ENCODE measurements at regions not wholly inside any gene's neighbourhood (a gene's known extent, or its start where the extent isn't known, plus 50 kb on each side); places are given as distances from the start of the nearest gene placed in this dataset.
A peak's percentile ranks its signal among the peaks of the same experiment; 100 is the strongest.

DNA sequence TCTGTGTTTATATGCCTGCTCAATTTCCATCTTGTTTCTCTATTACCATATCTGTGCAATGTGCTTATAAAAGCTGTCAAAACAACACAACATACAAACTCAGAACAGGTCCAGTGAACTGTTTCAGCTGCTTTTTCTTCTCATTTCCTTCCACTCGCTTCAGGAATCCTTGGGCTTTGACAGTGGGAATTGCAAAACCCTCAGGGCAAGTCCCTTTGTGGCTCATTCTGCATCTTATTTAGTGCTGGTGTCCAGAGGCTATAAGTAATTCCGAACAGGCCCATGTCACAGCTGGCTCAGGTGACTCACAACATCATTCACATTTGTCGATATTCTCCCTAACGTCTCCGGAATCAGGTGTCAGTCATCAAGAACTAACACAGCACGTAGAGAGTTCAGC, 309.9 kb upstream of the ZNF521 start:
- H3K9me3 ChIP-seq (ENCODE audit: control insufficient read depth, insufficient read depth, low read length) = no peaks in the 10 kb centered on the region; the same call in 1 of the 2 replicates
- H3K27me3 ChIP-seq (ENCODE audit: control insufficient read depth, insufficient read depth, low read length) = no peaks in the 10 kb centered on the region
- POLR2A ChIA-PET = no interaction called here
- CTCF ChIA-PET = no interaction called here
- DNase-seq (ENCODE audit: low read depth, low spot score) = no peak
- TF ChIP-seq, protein P1, sequence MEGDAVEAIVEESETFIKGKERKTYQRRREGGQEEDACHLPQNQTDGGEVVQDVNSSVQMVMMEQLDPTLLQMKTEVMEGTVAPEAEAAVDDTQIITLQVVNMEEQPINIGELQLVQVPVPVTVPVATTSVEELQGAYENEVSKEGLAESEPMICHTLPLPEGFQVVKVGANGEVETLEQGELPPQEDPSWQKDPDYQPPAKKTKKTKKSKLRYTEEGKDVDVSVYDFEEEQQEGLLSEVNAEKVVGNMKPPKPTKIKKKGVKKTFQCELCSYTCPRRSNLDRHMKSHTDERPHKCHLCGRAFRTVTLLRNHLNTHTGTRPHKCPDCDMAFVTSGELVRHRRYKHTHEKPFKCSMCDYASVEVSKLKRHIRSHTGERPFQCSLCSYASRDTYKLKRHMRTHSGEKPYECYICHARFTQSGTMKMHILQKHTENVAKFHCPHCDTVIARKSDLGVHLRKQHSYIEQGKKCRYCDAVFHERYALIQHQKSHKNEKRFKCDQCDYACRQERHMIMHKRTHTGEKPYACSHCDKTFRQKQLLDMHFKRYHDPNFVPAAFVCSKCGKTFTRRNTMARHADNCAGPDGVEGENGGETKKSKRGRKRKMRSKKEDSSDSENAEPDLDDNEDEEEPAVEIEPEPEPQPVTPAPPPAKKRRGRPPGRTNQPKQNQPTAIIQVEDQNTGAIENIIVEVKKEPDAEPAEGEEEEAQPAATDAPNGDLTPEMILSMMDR (IDR thresholded peaks at IDR 0.05; ENCODE audit: low read depth, low read length) = no peak
- no peak overlapping the region for H3K27ac ChIP-seq (ENCODE audit: low read depth, low read length)
- H3K4me3 ChIP-seq (ENCODE audit: low read depth, low read length) = no peak overlapping the region

DNA sequence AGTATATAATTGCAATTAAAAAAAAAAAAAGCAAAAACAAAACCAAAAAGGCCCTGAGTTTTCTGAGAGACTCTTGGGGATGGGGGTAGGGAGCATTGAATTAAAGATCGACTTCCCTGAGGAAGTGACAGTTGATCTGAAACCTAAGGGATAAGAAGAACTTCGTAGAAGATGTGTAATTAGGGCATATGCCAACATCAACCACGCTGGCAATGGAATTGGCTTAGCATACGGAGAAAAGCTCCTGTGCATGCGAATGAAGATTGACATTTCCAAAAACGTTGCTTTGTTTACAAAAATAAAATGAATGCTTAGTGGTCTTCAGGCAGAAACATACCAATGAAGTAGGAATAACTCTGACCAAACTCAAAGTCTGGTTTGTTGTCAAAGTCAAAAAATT, 307.6 kb upstream of the ZNF521 start:
- CTCF ChIA-PET = no interaction called here
- Histone ChIP-seq H3K4me3 (ENCODE audit: low read depth, low read length) (no peak overlapping the region), H3K27ac (ENCODE audit: low read depth, low read length) (no peak overlapping the region), H3K9me3 (ENCODE audit: control insufficient read depth, insufficient read depth, low read length) (no peaks in the 10 kb centered on the region; the same call in 1 of the 2 replicates), H3K27me3 (ENCODE audit: control insufficient read depth, insufficient read depth, low read length) (no peaks in the 10 kb centered on the region)
- TF ChIP-seq, protein P1 (IDR thresholded peaks at IDR 0.05; ENCODE audit: low read depth, low read length) = no peak
- DNase-seq (ENCODE audit: low read depth, low spot score) = no peak
- POLR2A ChIA-PET = no interaction called here

DNA sequence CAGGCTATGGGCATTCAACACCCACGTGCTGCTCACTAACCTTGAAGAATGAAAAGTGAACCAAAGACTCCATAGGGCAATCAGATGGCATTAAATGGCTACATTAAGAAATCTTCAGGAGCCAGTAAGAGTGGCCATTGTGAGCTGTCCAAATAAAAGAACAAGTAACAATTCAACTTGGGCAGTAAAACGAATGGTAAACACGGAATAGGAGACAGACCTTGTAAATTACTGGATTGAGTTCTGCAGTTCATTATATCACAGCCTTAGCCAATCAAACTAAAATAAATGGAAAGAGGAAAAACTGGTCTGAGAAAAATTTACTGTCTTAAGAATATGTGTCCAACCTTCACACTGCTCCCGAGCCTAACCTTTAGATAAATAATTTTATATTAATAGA, 306.5 kb upstream of the ZNF521 start:
- Histone ChIP-seq H3K27me3 (ENCODE audit: control insufficient read depth, insufficient read depth, low read length) (no peaks in the 10 kb centered on the region), H3K9me3 (ENCODE audit: control insufficient read depth, insufficient read depth, low read length) (no peaks in the 10 kb centered on the region; the same call in 1 of the 2 replicates), H3K27ac (ENCODE audit: low read depth, low read length) (no peak overlapping the region), H3K4me3 (ENCODE audit: low read depth, low read length) (no peak overlapping the region)
- ChIA-PET POLR2A (no interaction called here), CTCF (no interaction called here)
- TF ChIP-seq, protein P1 (IDR thresholded peaks at IDR 0.05; ENCODE audit: low read depth, low read length) = no peak
- DNase-seq (ENCODE audit: low read depth, low spot score) = no peak

DNA sequence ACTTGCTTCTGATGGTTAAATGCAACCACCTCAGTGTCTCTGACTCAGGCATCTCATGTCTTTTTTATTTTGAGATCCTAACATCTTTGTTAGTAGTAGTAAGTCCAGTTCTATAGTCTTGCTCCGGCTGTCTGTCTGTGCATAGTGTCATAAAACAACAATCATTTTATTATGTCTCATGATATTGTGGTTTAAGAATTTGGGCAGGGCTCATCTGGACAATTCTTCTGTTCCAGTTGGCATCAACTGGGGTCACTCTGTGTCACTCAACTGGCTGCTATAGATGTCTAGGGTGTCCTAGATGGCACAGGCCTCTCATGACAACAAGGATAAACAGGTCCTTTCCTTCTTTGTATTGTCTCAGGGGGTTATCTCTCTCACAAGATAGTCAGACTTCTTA, 299.6 kb upstream of the ZNF521 start:
- H3K9me3 ChIP-seq (ENCODE audit: control insufficient read depth, insufficient read depth, low read length) = no peaks in the 10 kb centered on the region
- no peaks in the 10 kb centered on the region for H3K27me3 ChIP-seq (ENCODE audit: control insufficient read depth, insufficient read depth, low read length)
- ChIA-PET CTCF (interaction anchor here (1.2 kb wide), 1 partner anchor 13 kb away, joined by 4 read pairs; no protein-coding TSS in a partner anchor), POLR2A (no interaction called here)
- TF ChIP-seq, protein P1 (IDR thresholded peaks at IDR 0.05; ENCODE audit: low read depth, low read length) = no peak
- peak overlapping the region; percentile 94 for H3K27ac ChIP-seq (ENCODE audit: low read depth, low read length)
- no peak overlapping the region for H3K4me3 ChIP-seq (ENCODE audit: low read depth, low read length)
- no peak for DNase-seq (ENCODE audit: low read depth, low spot score)

DNA sequence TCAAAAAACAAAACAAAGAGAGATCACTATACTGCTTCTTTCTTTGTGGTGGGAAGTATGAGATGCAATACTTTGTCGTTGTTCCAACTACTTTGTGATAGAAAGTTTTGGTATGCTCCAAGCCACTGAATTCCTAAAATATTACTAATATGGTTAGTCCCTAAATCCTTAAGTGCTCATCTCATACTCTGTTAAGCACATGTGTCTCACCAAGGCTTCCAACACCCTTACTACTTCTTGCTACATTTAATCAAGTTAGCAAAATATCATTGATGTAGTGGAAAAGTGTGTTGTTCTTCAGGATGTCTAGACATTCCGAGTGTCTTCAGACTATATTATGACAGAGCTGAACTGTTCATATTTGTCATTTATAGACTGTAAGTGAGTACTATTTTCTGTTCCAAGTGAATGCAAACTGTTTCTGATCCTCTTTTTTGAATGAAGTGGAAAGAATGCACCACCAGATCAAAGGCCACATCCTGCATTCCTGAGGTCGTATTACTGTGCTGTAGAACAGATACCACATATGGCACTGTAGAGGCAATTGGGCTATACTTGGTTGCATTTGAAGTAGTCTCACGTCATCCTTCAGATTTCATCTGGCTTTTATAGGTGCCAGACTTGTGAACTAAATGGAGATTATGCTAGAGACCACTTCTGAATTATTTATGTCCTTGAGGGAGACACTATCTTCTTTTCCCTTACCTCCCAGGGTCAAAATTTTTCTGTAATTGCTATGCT, 298.4 kb upstream of the ZNF521 start:
- ChIA-PET CTCF (interaction anchor here (0.5 to 1.2 kb wide), 2 partner anchors 14 to 157 kb away, joined by 3 to 4 read pairs; no protein-coding TSS in a partner anchor), POLR2A (interaction anchor here (0.6 kb wide), 1 partner anchor 183 kb away, joined by 7 read pairs; no protein-coding TSS in a partner anchor)
- no peak overlapping the region for H3K4me3 ChIP-seq (ENCODE audit: low read depth, low read length)
- no peaks in the 10 kb centered on the region for H3K9me3 ChIP-seq (ENCODE audit: control insufficient read depth, insufficient read depth, low read length)
- no peaks in the 10 kb centered on the region for H3K27me3 ChIP-seq (ENCODE audit: control insufficient read depth, insufficient read depth, low read length)
- TF ChIP-seq, protein P1 (IDR thresholded peaks at IDR 0.05; ENCODE audit: low read depth, low read length) = no peak
- peak; percentile 89 for DNase-seq (ENCODE audit: low read depth, low spot score)
- H3K27ac ChIP-seq (ENCODE audit: low read depth, low read length) = peak overlapping the region; percentile 94

Data from AG04450 (cell line).